ENCODE measurements at regions not wholly inside any gene's neighbourhood (a gene's known extent, or its start where the extent isn't known, plus 50 kb on each side); places are given as distances from the start of the nearest gene placed in this dataset.

DNA sequence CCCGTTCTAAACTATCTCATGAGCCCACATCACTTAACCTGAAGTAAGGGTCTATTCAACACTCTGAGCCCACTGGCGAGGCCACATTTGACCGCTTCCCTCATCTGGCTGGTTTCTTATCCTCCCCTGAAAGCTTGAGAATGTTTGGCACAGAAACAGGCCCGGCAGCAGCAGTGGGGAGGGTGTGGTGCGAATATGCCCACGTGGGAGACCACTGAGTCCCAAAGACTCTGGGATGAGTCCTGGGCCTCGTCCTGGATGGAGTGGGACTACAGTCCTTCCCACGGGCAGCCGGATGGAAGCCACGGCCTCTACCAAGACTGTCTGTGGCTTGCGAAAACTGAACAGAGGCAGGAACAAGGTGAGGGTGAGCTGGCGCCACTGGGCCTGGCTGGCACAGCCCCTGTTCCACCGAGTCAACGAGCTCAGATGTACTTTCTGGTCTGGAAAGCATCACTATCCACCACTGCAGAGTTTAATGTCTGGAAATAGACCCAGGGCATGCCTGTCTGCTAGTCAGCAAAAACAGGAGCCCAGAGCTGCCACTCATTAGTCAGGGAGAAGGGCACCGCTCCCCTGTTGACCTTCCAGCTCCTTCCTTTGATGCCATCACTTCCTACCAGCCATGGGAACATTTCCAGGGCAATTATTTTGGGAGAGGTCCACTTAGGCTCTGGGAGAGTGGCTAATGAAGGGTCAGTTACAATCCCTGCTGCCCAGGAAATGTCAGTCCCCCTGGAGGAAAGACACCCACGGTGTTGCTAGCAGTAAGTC is 386.6 kb downstream of the MATN1 start:
- H3K27me3 Mint-ChIP-seq (ENCODE audit: insufficient read depth) = peaks cover 8% of the 10 kb centered on the region
- no peak overlapping the region for H3K27ac Mint-ChIP-seq
- H3K4me3 Mint-ChIP-seq = no peak overlapping the region
- intact Hi-C loops (cut with micrococcal nuclease) = no loop called here
- no peaks in the 10 kb centered on the region for H3K4me1 Mint-ChIP-seq (ENCODE audit: low read depth)
- H3K9me3 Mint-ChIP-seq = no peaks in the 10 kb centered on the region
- DNase-seq (ENCODE audit: low spot score) = no peak
- H3K36me3 Mint-ChIP-seq (ENCODE audit: low read depth) = no peaks in the 10 kb centered on the region

- H3K27me3 Mint-ChIP-seq (ENCODE audit: insufficient read depth) = peaks cover 5% of the 10 kb centered on the region
- DNase-seq (ENCODE audit: low spot score) = no peak
- intact Hi-C loops (cut with micrococcal nuclease) = no loop called here
- no peaks in the 10 kb centered on the region for H3K4me1 Mint-ChIP-seq (ENCODE audit: low read depth)
- H3K27ac Mint-ChIP-seq = no peak overlapping the region
- H3K9me3 Mint-ChIP-seq = no peaks in the 10 kb centered on the region
- H3K4me3 Mint-ChIP-seq = no peak overlapping the region
- no peaks in the 10 kb centered on the region for H3K36me3 Mint-ChIP-seq (ENCODE audit: low read depth)
Observed at GRCh38 chr1:30335997-30336390, 387.4 kb downstream of the MATN1 start.

GRCh38 chr1:30335389-30335996 is 387.9 kb downstream of the MATN1 start:
- no peaks in the 10 kb centered on the region for H3K4me1 Mint-ChIP-seq (ENCODE audit: low read depth)
- no peak overlapping the region for H3K27ac Mint-ChIP-seq
- intact Hi-C loops (cut with micrococcal nuclease) = no loop called here
- no peaks in the 10 kb centered on the region for H3K9me3 Mint-ChIP-seq
- no peaks in the 10 kb centered on the region for H3K36me3 Mint-ChIP-seq (ENCODE audit: low read depth)
- H3K4me3 Mint-ChIP-seq = no peak overlapping the region
- DNase-seq (ENCODE audit: low spot score) = no peak
- peaks cover 5% of the 10 kb centered on the region for H3K27me3 Mint-ChIP-seq (ENCODE audit: insufficient read depth)

- Mint-ChIP-seq H3K36me3 (ENCODE audit: low read depth) (no peaks in the 10 kb centered on the region), H3K4me3 (no peak overlapping the region), H3K27ac (no peak overlapping the region), H3K27me3 (ENCODE audit: insufficient read depth) (peaks cover under 1% of the 10 kb centered on the region), H3K4me1 (ENCODE audit: low read depth) (no peaks in the 10 kb centered on the region), H3K9me3 (no peaks in the 10 kb centered on the region)
- intact Hi-C loops (cut with micrococcal nuclease) = no loop called here
- no peak for DNase-seq (ENCODE audit: low spot score)
Observed at GRCh38 chr1:30334767-30335166, 388.6 kb downstream of the MATN1 start.

- no peaks in the 10 kb centered on the region for H3K36me3 Mint-ChIP-seq (ENCODE audit: low read depth)
- no peak overlapping the region for H3K4me3 Mint-ChIP-seq
- no peaks in the 10 kb centered on the region for H3K9me3 Mint-ChIP-seq
- H3K27me3 Mint-ChIP-seq (ENCODE audit: insufficient read depth) = peaks cover under 1% of the 10 kb centered on the region
- DNase-seq (ENCODE audit: low spot score) = no peak
- no peak overlapping the region for H3K27ac Mint-ChIP-seq
- intact Hi-C loops (cut with micrococcal nuclease) = no loop called here
- H3K4me1 Mint-ChIP-seq (ENCODE audit: low read depth) = no peaks in the 10 kb centered on the region
Observed at GRCh38 chr1:30332116-30333094, 391.0 kb downstream of the MATN1 start.

DNA sequence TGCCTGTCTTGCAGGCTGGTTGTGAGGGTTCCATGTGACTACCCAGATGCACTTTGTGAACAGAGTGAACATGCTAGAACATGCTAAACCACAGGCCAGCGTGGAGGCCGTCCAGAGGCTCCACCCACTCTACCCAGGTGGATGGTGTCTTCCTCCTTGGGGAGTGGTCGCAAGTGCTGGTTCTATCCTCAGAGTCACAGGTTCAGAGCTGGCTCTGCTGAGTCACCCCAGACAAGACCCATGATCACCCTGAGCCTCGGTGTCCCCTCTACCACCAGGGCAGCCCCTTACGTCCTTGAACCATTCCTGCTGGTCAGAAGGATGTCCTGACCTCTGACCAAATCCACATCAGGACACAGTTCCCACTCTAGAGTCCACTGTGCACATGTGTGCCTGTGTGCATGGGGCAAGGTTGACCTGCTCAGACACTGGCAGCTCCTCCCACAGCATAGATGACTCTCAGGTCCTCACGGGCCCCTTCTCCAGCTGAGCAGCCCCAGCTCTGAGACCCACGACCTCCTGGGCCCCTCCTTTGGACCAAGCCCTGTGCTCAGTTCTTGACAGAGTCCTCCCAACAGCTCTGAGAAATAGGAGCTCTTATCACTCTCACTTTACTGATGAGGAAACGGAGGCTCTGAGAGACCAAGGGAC is 391.8 kb downstream of the MATN1 start:
- no peaks in the 10 kb centered on the region for H3K9me3 Mint-ChIP-seq
- no peak overlapping the region for H3K27ac Mint-ChIP-seq
- H3K4me3 Mint-ChIP-seq = no peak overlapping the region
- no peaks in the 10 kb centered on the region for H3K4me1 Mint-ChIP-seq (ENCODE audit: low read depth)
- H3K27me3 Mint-ChIP-seq (ENCODE audit: insufficient read depth) = peaks cover 2% of the 10 kb centered on the region
- intact Hi-C loops (cut with micrococcal nuclease) = no loop called here
- H3K36me3 Mint-ChIP-seq (ENCODE audit: low read depth) = no peaks in the 10 kb centered on the region
- no peak for DNase-seq (ENCODE audit: low spot score)

- Mint-ChIP-seq H3K4me1 (ENCODE audit: low read depth) (no peaks in the 10 kb centered on the region), H3K36me3 (ENCODE audit: low read depth) (no peaks in the 10 kb centered on the region), H3K27ac (no peak overlapping the region), H3K4me3 (no peak overlapping the region), H3K27me3 (ENCODE audit: insufficient read depth) (peaks cover 2% of the 10 kb centered on the region), H3K9me3 (no peaks in the 10 kb centered on the region)
- no peak for DNase-seq (ENCODE audit: low spot score)
- intact Hi-C loops (cut with micrococcal nuclease) = no loop called here
Observed at GRCh38 chr1:30330644-30331043, 392.7 kb downstream of the MATN1 start.

DNA sequence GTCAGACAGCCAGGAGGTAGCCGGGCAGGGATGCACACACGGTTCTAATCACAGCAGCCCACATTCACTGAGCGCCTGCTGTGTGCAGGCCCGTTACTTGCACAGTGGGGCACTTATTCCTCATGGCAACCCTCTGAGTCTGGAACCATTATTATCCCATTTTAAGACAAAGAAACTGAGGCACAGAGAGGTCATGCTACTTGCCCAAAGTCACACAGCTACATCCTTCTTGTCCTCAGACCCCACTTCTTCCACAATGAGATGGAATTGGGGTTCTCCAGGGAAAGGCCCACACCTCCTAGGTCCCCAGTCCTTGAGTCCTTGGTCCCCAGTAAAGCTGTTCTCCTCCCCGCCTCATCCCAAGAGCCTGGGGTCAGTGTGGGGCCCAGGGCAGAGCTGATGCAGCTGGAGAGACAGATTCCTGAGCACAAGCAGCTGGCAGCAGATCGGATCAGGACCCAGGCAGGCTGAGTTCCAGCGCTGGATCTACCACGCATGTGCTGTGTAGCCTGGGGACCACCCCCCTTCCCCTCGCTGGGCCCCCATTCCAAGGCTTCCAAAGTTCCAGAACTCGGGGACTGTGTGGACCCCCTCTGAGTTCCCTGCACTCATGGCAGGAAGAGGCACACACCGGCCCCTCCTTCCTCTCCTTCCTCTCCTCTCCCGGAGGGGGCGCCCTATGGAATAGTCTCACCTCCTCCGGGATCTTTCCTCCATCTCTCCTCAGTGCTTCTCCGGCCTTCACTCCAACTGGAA is 393.4 kb downstream of the MATN1 start:
- H3K4me3 Mint-ChIP-seq = no peak overlapping the region
- H3K36me3 Mint-ChIP-seq (ENCODE audit: low read depth) = no peaks in the 10 kb centered on the region
- no peak for DNase-seq (ENCODE audit: low spot score)
- intact Hi-C loops (cut with micrococcal nuclease) = no loop called here
- H3K27ac Mint-ChIP-seq = no peak overlapping the region
- no peaks in the 10 kb centered on the region for H3K4me1 Mint-ChIP-seq (ENCODE audit: low read depth)
- no peaks in the 10 kb centered on the region for H3K9me3 Mint-ChIP-seq
- peaks cover 2% of the 10 kb centered on the region for H3K27me3 Mint-ChIP-seq (ENCODE audit: insufficient read depth)

GRCh38 chr1:30329263-30329753 is 394.1 kb downstream of the MATN1 start:
- H3K9me3 Mint-ChIP-seq = no peaks in the 10 kb centered on the region
- peaks cover 4% of the 10 kb centered on the region for H3K27me3 Mint-ChIP-seq (ENCODE audit: insufficient read depth)
- H3K4me3 Mint-ChIP-seq = no peak overlapping the region
- H3K4me1 Mint-ChIP-seq (ENCODE audit: low read depth) = no peaks in the 10 kb centered on the region
- H3K27ac Mint-ChIP-seq = no peak overlapping the region
- no peak for DNase-seq (ENCODE audit: low spot score)
- no peaks in the 10 kb centered on the region for H3K36me3 Mint-ChIP-seq (ENCODE audit: low read depth)
- intact Hi-C loops (cut with micrococcal nuclease) = no loop called here

GRCh38 chr1:30328401-30329262 is 394.8 kb downstream of the MATN1 start:
- peaks cover 4% of the 10 kb centered on the region for H3K27me3 Mint-ChIP-seq (ENCODE audit: insufficient read depth)
- no peaks in the 10 kb centered on the region for H3K9me3 Mint-ChIP-seq
- no peak overlapping the region for H3K27ac Mint-ChIP-seq
- intact Hi-C loops (cut with micrococcal nuclease) = no loop called here
- H3K36me3 Mint-ChIP-seq (ENCODE audit: low read depth) = no peaks in the 10 kb centered on the region
- no peaks in the 10 kb centered on the region for H3K4me1 Mint-ChIP-seq (ENCODE audit: low read depth)
- H3K4me3 Mint-ChIP-seq = no peak overlapping the region
- DNase-seq (ENCODE audit: low spot score) = no peak

GRCh38 chr1:30328100-30328370 is 395.4 kb downstream of the MATN1 start:
- Mint-ChIP-seq H3K27ac (no peak overlapping the region), H3K9me3 (no peaks in the 10 kb centered on the region), H3K27me3 (ENCODE audit: insufficient read depth) (peaks cover 4% of the 10 kb centered on the region), H3K4me1 (ENCODE audit: low read depth) (no peaks in the 10 kb centered on the region), H3K36me3 (ENCODE audit: low read depth) (no peaks in the 10 kb centered on the region), H3K4me3 (no peak overlapping the region)
- DNase-seq (ENCODE audit: low spot score) = no peak
- intact Hi-C loops (cut with micrococcal nuclease) = no loop called here

Measured in activated T-helper 1 cell treated with anti-CD3 and anti-CD28 coated beads, Interleukin-12 subunit alpha, Interleukin-12 subunit beta, Interleukin-2, Interleukin-4 antibody, amounts not matched to agents 30 ng/mL and 10 ng/mL and 1 ng/mL, durations not matched to agents 14 hours and 24 hours and 36 hours (primary cell).